Osteoblast (primary cell): ENCODE measurements at regions not wholly inside any gene's neighbourhood (a gene's known extent, or its start where the extent isn't known, plus 50 kb on each side); places are given as distances from the start of the nearest gene placed in this dataset.

Source experiments
- DNase-seq: peaks from one replicate; pipeline ENCODE4 v3.0.0; 2011; ENCODE audit warnings: low spot score, mixed read lengths; ENCODE audit not compliant: insufficient read length; ENCODE audit errors: missing footprints
- H2AFZ ChIP-seq: 2 replicates; pipeline ENCODE4 v1.6.0; 2011; ENCODE audit warnings: mild to moderate bottlenecking, low read length
- H3K27ac ChIP-seq: 2 replicates; pipeline ENCODE4 v1.5.1; 2011; ENCODE audit warnings: mild to moderate bottlenecking, low read depth, low read length, moderate library complexity
- H3K27me3 ChIP-seq: 2 replicates; pipeline ENCODE4 v1.6.0; 2012; ENCODE audit warnings: mild to moderate bottlenecking, control low read depth, inconsistent platforms, low read length, moderate library complexity; ENCODE audit not compliant: insufficient read depth
- H3K36me3 ChIP-seq: 2 replicates; pipeline ENCODE4 v1.5.1; 2011; ENCODE audit warnings: mild to moderate bottlenecking, low read length, control low read depth, moderate library complexity; ENCODE audit not compliant: insufficient read depth
- H3K4me1 ChIP-seq: 2 replicates; pipeline ENCODE4 v1.5.1; 2011; ENCODE audit warnings: mild to moderate bottlenecking, low read length, control low read depth, moderate library complexity; ENCODE audit not compliant: insufficient read depth
- H3K4me2 ChIP-seq: 2 replicates; pipeline ENCODE4 v1.6.0; 2011; ENCODE audit warnings: mild to moderate bottlenecking, low read length; ENCODE audit not compliant: insufficient read depth
- H3K4me3 ChIP-seq: fragments of 200-600 bp; sonication (generic); 3 replicates; pipeline ENCODE4 v1.5.1; 2012; ENCODE audit warnings: mild to moderate bottlenecking, low read length, inconsistent platforms; ENCODE audit not compliant: insufficient read depth
- H3K79me2 ChIP-seq: 2 replicates; pipeline ENCODE4 v1.6.0; 2012; ENCODE audit warnings: mild to moderate bottlenecking, low read length, control low read depth, inconsistent platforms; ENCODE audit not compliant: insufficient read depth
- H3K9me3 ChIP-seq: 2 replicates; pipeline ENCODE4 v1.5.1; 2011; ENCODE audit warnings: low read depth, low read length, control low read depth
- H4K20me1 ChIP-seq: 2 replicates; pipeline ENCODE4 v1.6.0; 2012; ENCODE audit warnings: mild to moderate bottlenecking, low read length, control low read depth; ENCODE audit not compliant: insufficient read depth
- CTCF ChIP-seq: IDR thresholded peaks from 2 replicates; pipeline ENCODE4 v1.5.1; 2011; ENCODE audit warnings: mild to moderate bottlenecking, low read depth, low read length, moderate library complexity; ENCODE audit errors: extremely low read depth

- Histone ChIP-seq H3K79me2 (no peaks in the 10 kb centered on the region), H3K4me2 (no peak overlapping the region), H3K27me3 (no peaks in the 10 kb centered on the region), H3K27ac (no peak overlapping the region), H3K4me3 (no peak overlapping the region), H3K4me1 (no peaks in the 10 kb centered on the region), H3K9me3 (no peaks in the 10 kb centered on the region), H3K36me3 (no peaks in the 10 kb centered on the region), H2AFZ (no peak overlapping the region), H4K20me1 (no peaks in the 10 kb centered on the region)
- DNase-seq: no peak
- no peak for TF ChIP-seq CTCF
Observed at GRCh38 chr7:86970986-86971385, 88.5 kb downstream of the ELAPOR2 start.

GRCh38 chr7:86970547-86970946, 88.9 kb downstream of the ELAPOR2 start:
- Histone ChIP-seq H3K9me3 (no peaks in the 10 kb centered on the region), H4K20me1 (no peaks in the 10 kb centered on the region), H3K27me3 (no peaks in the 10 kb centered on the region), H3K27ac (no peak overlapping the region), H3K36me3 (no peaks in the 10 kb centered on the region), H3K4me2 (no peak overlapping the region), H3K4me3 (no peak overlapping the region), H3K79me2 (no peaks in the 10 kb centered on the region), H3K4me1 (no peaks in the 10 kb centered on the region), H2AFZ (no peak overlapping the region)
- TF ChIP-seq CTCF: no peak
- no peak for DNase-seq

- no peaks in the 10 kb centered on the region for H3K4me1 ChIP-seq
- no peaks in the 10 kb centered on the region for H4K20me1 ChIP-seq
- no peak overlapping the region for H3K27ac ChIP-seq
- no peak for DNase-seq
- no peaks in the 10 kb centered on the region for H3K36me3 ChIP-seq
- no peak overlapping the region for H2AFZ ChIP-seq
- H3K79me2 ChIP-seq: no peaks in the 10 kb centered on the region
- H3K4me3 ChIP-seq: no peak overlapping the region
- H3K4me2 ChIP-seq: no peak overlapping the region
- no peaks in the 10 kb centered on the region for H3K27me3 ChIP-seq
- no peak for TF ChIP-seq CTCF
- H3K9me3 ChIP-seq: no peaks in the 10 kb centered on the region
Observed at GRCh38 chr7:86969865-86970264, 89.6 kb downstream of the ELAPOR2 start.

GRCh38 chr7:86968618-86969017, 90.8 kb downstream of the ELAPOR2 start:
- Histone ChIP-seq H3K27me3 (no peaks in the 10 kb centered on the region), H3K4me2 (no peak overlapping the region), H3K4me1 (no peaks in the 10 kb centered on the region), H3K79me2 (no peaks in the 10 kb centered on the region), H3K27ac (no peak overlapping the region), H3K4me3 (no peak overlapping the region), H3K36me3 (no peaks in the 10 kb centered on the region), H2AFZ (no peak overlapping the region), H3K9me3 (no peaks in the 10 kb centered on the region), H4K20me1 (no peaks in the 10 kb centered on the region)
- no peak for DNase-seq
- TF ChIP-seq CTCF: no peak
